Neural cell (in vitro differentiated cells): ENCODE measurements at regions not wholly inside any gene's neighbourhood (a gene's known extent, or its start where the extent isn't known, plus 50 kb on each side); places are given as distances from the start of the nearest gene placed in this dataset.

Source experiments
- H2AFZ ChIP-seq: fragments of 200-600, 300-800 bp; sonication (generic), shearing (Covaris generic); 2 replicates; pipeline ENCODE4 v1.6.0; 2014; ENCODE audit warnings: low read depth, mild to moderate bottlenecking, antibody characterized with exemption, low read length, moderate library complexity
- H3F3A ChIP-seq: fragments of 200-600 bp; shearing (Covaris generic); 2 replicates; pipeline ENCODE4 v1.6.1; 2016; ENCODE audit warnings: mild to moderate bottlenecking, moderate library complexity, mixed read lengths, antibody characterized with exemption, low read length; ENCODE audit not compliant: insufficient read depth, poor library complexity, severe bottlenecking
- H3K27ac ChIP-seq: fragments of 200-600, 300-800 bp; sonication (generic), shearing (Covaris generic); 2 replicates; pipeline ENCODE4 v1.5.1; 2014; ENCODE audit warnings: mild to moderate bottlenecking, low read length, moderate library complexity
- H3K27me3 ChIP-seq: fragments of 300-800, 200-600 bp; sonication (generic), shearing (Covaris generic); 2 replicates; pipeline ENCODE4 v1.6.0; 2014; ENCODE audit warnings: mild to moderate bottlenecking, low read depth, low read length, moderate library complexity; ENCODE audit not compliant: insufficient read depth
- H3K36me3 ChIP-seq: fragments of 300-800, 200-600 bp; sonication (generic), shearing (Covaris generic); 2 replicates; pipeline ENCODE4 v1.5.1; 2014; ENCODE audit warnings: mild to moderate bottlenecking, antibody characterized with exemption, low read length, moderate library complexity; ENCODE audit not compliant: insufficient read depth
- H3K4me2 ChIP-seq: fragments of 300-800, 200-600 bp; sonication (generic), shearing (Covaris generic); 2 replicates; pipeline ENCODE4 v1.6.0; 2014; ENCODE audit warnings: mild to moderate bottlenecking, low read length
- H3K4me3 ChIP-seq: fragments of 300-800, 200-600 bp; sonication (generic), shearing (Covaris generic); 2 replicates; pipeline ENCODE4 v1.5.1; 2014; ENCODE audit warnings: mild to moderate bottlenecking, low read length, moderate library complexity
- H3K79me2 ChIP-seq: fragments of 200-600 bp; shearing (Covaris generic); replicated peaks from 2 replicates; pipeline ENCODE4 v1.6.0; 2014; ENCODE audit warnings: mild to moderate bottlenecking, low read length, moderate library complexity; ENCODE audit not compliant: insufficient read depth
- H3K9ac ChIP-seq: fragments of 300-800, 200-600 bp; sonication (generic), shearing (Covaris generic); 2 replicates; pipeline ENCODE4 v1.6.1; 2016; ENCODE audit warnings: mild to moderate bottlenecking, low read length, mixed read lengths
- H3K9me2 ChIP-seq: fragments of 200-600 bp; shearing (Covaris generic); 2 replicates; pipeline ENCODE4 v1.6.1; 2016; ENCODE audit warnings: mild to moderate bottlenecking, low read length, mixed read lengths; ENCODE audit not compliant: insufficient read depth
- H3K9me3 ChIP-seq: fragments of 200-600, 300-800 bp; sonication (generic), shearing (Covaris generic); 2 replicates; pipeline ENCODE4 v1.6.1; 2016; ENCODE audit warnings: mild to moderate bottlenecking, mixed run types, low read length, moderate library complexity, mixed read lengths
- H4K20me1 ChIP-seq: fragments of 200-600 bp; shearing (Covaris generic); 2 replicates; pipeline ENCODE4 v1.6.1; 2016; ENCODE audit warnings: mild to moderate bottlenecking, mixed run types; ENCODE audit not compliant: insufficient read depth
- CTCF ChIP-seq: fragments of 450-650 bp; IDR thresholded peaks from 2 replicates; pipeline ENCODE4 v1.5.1; 2014; ENCODE audit warnings: antibody characterized with exemption, mild to moderate bottlenecking, moderate library complexity; ENCODE audit not compliant: poor library complexity, severe bottlenecking
- EZH2 ChIP-seq: fragments of 200-600, 300-800 bp; shearing (Covaris generic), sonication (generic); IDR thresholded peaks from 2 replicates; pipeline ENCODE4 v1.6.1; 2014; ENCODE audit warnings: antibody characterized with exemption, low read length, borderline replicate concordance, mild to moderate bottlenecking; ENCODE audit not compliant: insufficient read depth, poor library complexity, severe bottlenecking
- MXI1 ChIP-seq: fragments of 450-650 bp; conservative IDR thresholded peaks from 2 replicates; pipeline ENCODE4 v1.6.1; 2014; ENCODE audit warnings: antibody characterized with exemption, mild to moderate bottlenecking; ENCODE audit not compliant: poor library complexity, severe bottlenecking
- POLR2AphosphoS5 ChIP-seq: IDR thresholded peaks from 2 replicates; pipeline ENCODE4 v1.6.1; 2012
- RAD21 ChIP-seq: fragments of 450-650 bp; conservative IDR thresholded peaks from 2 replicates; pipeline ENCODE4 v1.6.1; 2014; ENCODE audit warnings: antibody characterized with exemption, mild to moderate bottlenecking, moderate library complexity
- REST ChIP-seq: IDR thresholded peaks from 2 replicates; pipeline ENCODE4 v1.6.1; 2012; ENCODE audit warnings: borderline replicate concordance
- SMC3 ChIP-seq: fragments of 450-650 bp; conservative IDR thresholded peaks from 2 replicates; pipeline ENCODE4 v1.6.1; 2014; ENCODE audit warnings: antibody characterized with exemption, mild to moderate bottlenecking, moderate library complexity; ENCODE audit not compliant: poor library complexity
- TAF1 ChIP-seq: IDR thresholded peaks from 2 replicates; pipeline ENCODE4 v1.6.1; 2012; ENCODE audit warnings: low read depth

GRCh38 chr18:56148373-56148772 lies 490.0 kb downstream of the TXNL1 start:
- H2AFZ ChIP-seq = no peak overlapping the region

GRCh38 chr18:56146565-56146964 lies 491.8 kb downstream of the TXNL1 start:
- H3K79me2 ChIP-seq = no peaks in the 10 kb centered on the region
- H3K9me2 ChIP-seq = no peaks in the 10 kb centered on the region
- H3K4me3 ChIP-seq = no peak overlapping the region
- H4K20me1 ChIP-seq = no peaks in the 10 kb centered on the region
- H2AFZ ChIP-seq = no peak overlapping the region
- H3K9ac ChIP-seq = no peak overlapping the region
- H3K27me3 ChIP-seq = no peaks in the 10 kb centered on the region
- no peaks in the 10 kb centered on the region for H3K36me3 ChIP-seq
- no peaks in the 10 kb centered on the region for H3K9me3 ChIP-seq
- no peak overlapping the region for H3K4me2 ChIP-seq
- H3K27ac ChIP-seq = no peak overlapping the region
- H3F3A ChIP-seq = no peaks in the 10 kb centered on the region
- TF ChIP-seq EZH2 (no peak), REST (no peak), CTCF (no peak), RAD21 (no peak), SMC3 (no peak), POLR2AphosphoS5 (no peak), TAF1 (no peak), MXI1 (no peak)

More at GRCh38 chr18:56148373-56148772, 490.0 kb downstream of the TXNL1 start:
- H3K9ac ChIP-seq = no peak overlapping the region
- no peak overlapping the region for H3K27ac ChIP-seq
- no peaks in the 10 kb centered on the region for H4K20me1 ChIP-seq
- H3K9me3 ChIP-seq = no peaks in the 10 kb centered on the region
- H3K4me2 ChIP-seq = no peak overlapping the region
- H3K36me3 ChIP-seq = no peaks in the 10 kb centered on the region
- no peaks in the 10 kb centered on the region for H3K27me3 ChIP-seq
- TF ChIP-seq MXI1 (no peak), SMC3 (no peak), TAF1 (no peak), REST (no peak), EZH2 (no peak), CTCF (no peak)
- H3K79me2 ChIP-seq = no peaks in the 10 kb centered on the region
- no peaks in the 10 kb centered on the region for H3F3A ChIP-seq
- H3K4me3 ChIP-seq = no peak overlapping the region
- H3K9me2 ChIP-seq = no peaks in the 10 kb centered on the region
